Stimulated activated CD4-positive, alpha-beta T cell treated with anti-CD3 and anti-CD28 coated beads, Interleukin-1b, Interleukin-23, amount 100 ng/mL, for 24 hours (primary cell): ENCODE measurements at regions not wholly inside any gene's neighbourhood (a gene's known extent, or its start where the extent isn't known, plus 50 kb on each side); places are given as distances from the start of the nearest gene placed in this dataset.

Experiments
- DNase-seq, 4 experiments: peaks; one replicate each; pipeline ENCODE4 v3.0.0-alpha.2; 2020; ENCODE audit warnings: low read depth in 4 of 4, low spot score in 1 of 4

DNA sequence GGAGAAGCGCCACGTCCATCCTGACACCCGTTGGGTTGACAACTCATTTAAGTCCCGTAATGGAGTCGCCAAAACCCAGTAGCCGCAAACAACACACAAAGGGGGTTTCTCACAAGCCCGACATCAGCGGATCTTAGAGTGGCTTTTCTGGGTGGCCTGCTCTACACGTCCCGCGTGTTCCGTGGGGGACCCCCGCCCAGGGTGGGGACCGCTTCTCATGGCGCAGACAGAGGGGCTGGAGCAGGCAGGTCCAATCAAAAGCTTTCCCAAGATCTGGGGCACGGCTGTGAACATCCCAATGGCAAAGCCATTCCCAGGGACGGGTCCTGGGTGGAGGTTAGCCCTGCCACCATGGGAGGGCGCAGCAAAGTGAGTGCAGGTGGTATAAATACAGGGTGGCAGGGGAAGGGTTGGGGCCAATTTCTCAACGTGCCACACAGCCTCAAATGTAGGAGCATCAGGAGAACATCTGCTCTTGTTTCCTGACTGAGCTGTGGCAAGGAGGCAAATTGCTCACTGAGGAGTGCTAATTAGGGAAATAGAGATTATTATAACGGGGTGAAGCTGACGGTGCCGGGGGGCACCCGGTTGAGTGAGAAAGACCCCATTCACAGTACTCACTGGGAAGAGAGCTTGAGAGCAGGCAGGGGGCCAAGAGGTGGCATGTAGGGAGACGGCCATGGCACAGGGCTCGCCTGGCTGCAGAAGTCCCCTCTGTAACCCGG, 1447.2 kb downstream of the TBC1D22A start:
- DNase-seq = no peak

DNA sequence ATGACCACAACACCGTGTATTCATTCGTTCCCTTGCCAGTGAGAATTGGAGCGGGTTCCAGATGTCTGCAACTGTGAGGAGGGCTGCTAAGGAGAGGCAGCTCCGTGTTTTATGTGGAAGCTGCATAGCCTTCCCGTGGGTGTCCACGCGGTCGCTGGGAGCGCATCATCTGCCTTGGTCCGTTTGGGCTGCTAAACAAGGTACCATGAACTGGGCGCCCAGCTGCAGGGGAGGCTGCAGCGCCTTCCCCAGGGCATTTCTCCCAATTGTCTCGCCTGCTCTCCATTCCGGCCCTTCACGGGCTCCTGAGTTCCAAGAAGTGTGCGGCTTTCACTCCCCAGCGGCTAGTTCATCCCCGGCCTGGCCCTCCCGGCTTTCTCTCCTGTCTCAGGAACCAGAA, 1446.4 kb downstream of the TBC1D22A start:
- no peak for DNase-seq

DNA sequence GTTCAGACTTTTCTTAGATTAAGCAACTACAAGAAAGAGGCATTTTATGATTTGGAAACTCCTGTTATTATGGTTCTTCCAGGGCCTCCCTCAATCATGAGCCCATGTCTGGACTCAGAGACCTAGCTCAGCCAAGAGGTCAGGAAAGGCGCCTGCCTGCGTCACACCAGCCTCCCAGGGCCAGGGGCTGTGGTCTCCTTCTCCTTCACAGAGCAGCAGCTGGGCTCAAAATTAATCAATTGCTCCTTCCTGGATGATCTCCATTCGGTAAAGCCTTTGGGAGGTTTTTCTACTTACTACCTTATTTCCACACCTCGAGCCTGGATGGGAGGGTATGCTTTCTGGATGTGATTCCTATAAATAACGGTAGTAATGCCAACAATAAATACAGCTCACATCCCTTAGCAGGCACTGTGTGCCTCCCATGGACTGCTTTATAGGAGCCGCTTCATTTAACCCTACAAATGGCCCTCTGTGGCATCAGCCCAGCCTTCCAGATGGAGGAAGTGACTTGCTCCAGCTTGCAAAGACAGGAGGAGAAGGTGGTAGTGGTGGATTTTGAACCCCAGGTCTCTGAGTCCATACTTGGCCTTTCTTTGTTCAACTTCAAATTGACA, 1445.6 kb downstream of the TBC1D22A start:
- no peak for DNase-seq

DNA sequence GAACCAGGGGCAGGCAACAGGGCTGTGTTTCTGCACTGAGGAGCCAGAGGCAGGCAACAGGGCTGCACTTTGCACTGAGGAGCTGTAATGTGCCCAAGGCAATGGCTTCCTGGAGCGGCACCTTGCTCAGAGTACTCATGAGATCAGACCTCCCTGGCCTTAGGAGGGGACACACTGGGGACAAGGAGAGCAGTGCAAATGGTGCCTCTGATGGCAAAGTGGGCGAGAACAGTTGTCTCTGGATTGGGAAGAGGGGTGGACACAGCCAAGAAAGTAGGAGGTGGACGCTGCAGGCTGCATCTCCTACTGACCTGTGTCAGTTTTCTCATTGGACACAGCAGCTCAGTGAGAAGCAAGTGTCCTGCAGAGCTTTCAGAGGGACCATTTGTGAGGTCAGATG, 1443.3 kb downstream of the TBC1D22A start:
- no peak for DNase-seq

DNA sequence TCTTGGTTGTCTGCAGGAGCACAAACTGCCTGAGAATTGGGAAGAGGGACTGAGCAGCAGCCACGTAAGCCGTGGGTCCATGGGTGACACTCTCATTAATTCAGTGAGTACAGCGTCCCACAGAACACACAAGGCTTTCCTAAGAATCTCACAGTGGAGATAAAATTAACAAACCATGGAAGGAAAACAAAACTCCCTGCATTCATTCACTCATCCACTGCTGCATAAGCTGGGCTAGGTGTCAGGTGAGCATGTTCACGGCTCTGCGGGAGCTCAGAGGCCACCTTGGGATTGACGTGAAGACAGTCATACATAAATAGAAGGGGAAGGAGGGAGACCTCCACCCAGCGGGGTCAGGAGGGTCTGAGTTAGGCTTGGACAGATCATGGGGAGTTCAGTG, 1442.7 kb downstream of the TBC1D22A start:
- no peak for DNase-seq

DNA sequence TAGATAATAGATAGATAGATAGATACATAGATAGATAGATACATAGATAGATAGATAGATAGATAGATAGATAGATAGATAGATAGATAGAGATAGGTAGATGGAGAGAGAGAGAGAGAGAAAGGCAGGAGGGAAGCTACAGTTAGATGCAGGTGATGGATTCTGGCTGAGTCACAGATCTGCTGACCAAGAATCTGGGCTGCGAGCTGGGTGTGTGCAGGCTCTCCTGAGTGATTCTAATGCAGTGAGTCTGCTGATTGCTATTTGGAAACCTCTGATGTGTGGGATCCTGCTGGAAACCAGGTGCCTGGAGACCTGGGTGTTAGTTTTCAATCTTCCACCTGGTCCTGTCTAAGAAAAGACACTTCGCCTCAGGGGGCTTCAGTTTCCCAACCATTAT, 1441.8 kb downstream of the TBC1D22A start:
- DNase-seq = no peak

DNA sequence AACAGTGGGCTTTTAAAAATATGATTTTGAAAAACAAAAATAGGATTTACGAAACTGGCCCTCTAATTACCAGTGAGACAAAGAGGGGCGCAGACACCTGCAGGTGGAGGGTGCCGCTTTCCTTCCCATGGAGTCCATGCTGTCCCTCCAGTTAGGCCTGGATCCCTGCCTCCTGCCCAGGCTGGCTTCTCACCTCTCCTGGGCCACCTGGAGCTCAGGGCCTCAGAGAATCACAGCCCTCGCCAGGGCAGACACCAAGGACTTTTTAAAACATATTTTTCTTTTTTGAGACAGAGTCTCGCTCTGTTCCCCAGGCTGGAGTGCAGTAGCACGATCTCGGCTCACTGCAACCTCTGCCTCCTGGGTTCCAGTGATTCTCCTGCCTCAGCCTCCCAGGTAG, 1437.2 kb downstream of the TBC1D22A start:
- no peak for DNase-seq

DNA sequence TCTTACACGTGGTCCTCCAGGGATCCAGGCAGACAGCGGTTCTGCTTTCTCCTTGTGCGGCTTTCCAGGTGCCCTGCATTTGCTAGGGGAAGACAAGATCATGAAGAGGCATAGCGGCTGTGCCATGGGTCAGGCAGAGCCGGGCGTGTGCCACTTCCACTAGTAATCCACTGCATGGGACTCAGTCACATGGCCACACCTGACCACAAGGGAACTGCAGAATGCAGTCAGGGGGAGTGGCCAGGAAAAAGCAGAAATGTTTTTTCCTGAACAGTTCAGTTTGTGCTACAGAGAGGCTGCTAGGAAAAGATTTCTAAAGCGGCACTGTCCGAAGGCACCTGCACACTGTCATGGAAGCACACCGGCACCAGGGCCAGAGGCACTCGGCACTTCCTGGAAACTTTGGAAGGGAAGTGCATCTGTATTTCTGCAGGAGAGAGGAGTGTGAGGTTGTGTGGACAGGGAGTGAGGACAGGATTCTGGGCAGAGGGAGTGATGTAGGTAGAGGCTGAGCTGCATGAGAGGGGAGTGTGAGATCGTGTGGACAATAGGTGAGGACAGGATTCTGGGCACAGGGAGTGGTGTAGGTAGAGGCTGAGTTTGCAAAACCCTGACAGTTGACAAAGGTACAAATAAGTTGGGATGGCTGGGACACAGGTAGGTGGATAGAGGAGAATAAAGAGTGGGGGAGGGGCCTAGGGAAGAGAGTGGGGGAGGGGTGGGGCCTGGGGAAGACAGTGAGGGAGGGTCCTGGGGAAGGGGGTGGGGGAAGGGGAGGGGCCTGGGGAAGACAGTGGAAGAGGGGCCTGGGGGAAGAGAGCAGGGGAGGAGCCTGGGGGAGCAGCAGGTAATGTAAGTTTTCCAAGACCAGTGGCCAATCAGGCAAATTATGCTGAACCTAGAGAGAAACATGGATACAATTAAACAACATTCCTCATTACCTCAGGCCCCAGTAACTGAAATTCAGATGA, 1436.3 kb downstream of the TBC1D22A start:
- DNase-seq = no peak

DNA sequence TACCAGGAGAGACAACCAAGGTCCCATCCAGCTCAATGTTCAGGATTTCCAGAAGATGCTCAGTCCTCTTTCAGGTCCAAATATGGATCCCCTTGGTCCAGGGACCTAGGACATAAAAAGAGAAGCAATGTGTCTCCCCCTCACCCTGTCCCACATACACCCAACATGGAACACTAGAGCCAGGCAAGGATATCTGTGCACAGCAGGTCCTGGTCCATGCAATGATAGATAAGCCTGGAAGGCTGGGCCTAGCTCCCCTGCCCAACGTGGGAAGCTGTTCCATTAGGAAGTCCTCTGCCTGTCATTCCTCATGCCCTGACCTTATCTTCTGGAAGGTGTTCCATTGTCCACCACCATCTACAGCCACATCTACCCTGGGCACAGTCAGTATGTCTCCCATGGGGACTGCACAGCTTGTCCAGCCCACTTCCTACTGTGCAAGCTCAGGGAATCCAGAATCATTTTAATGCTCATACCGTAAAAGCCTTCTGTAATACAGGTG, 1434.8 kb downstream of the TBC1D22A start:
- DNase-seq = no peak

DNA sequence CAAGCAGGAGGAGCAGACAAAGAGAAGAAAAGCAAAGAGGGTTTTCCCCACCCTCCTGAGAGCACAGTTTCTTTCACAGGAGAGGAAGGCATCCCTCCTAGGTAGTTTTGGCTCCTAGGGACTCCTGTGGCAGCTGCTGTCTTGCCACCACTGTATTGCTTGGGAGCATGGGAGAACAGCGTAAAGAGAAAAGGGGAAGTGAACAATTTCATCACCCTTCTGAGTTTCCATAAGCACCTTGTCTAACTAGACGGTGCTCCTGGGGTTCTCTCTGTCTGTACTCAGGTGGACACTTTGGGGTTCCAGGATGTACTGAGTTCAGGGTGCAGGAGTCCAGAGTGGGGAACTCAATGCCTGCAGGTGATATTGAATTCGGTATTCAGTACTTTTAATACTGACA, 1430.5 kb downstream of the TBC1D22A start:
- no peak for DNase-seq

DNA sequence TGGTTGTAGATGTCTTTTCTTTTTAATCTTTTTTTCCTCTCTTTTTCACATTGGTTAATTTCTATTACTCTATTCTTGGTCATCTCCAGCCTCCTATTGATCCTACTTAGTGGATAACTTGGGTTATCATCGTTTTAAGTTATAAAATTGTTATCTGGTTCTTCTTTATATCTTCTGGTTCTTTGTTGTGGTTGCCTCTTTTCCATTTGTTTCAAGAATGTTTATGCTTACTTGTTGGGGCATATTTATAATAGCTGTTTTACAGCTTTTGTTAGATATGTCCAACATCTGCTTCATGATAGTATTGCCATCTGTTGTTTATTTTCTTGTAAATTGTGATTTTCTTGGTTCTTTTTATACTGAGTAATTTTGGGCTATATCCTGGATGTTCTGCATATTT, 1429.6 kb downstream of the TBC1D22A start:
- DNase-seq = no peak

DNA sequence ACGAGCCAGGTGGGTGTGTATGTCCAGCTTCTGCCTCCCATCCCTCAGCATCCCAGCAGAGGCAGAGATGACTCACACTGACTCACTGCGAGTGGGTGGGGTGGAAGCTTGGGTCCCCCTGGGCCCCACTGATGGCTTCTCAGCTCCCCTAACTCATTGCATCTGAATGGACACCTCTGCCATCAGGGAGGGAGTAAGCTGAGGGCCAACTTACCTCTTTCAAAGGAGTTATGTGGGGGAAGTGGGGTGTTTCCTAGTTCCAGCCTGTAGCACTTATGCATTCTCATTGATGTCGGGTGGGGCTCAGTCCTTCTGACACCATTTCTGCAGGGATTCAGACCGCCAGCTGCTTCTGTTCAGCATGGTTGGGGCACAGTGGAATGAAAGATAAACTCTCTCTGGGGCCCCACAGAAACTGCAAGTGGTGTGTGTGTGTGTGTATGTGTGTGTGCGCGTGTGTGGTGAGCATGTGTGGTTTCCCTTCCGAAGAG, 1425.8 kb downstream of the TBC1D22A start:
- no peak for DNase-seq

DNA sequence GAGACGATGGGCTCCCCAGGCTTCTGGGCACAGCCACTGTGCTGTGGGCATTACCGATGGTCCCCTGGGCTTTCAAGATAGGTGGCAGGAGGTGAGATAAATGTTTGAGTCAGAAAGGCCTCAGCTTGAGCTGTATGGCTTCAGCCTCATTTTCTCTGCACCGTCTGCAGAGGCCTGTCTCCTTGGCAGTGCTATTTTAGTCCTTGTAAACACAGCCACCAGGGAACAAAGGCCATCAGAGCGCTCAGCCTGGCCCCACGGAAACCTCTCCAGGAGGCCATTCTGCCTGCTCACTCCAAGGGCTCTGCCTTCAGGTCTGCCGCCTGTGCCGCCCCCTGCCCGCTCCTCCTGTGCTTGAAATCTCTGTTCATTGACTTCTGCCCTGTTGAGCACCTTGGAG, 1424.9 kb downstream of the TBC1D22A start:
- DNase-seq = no peak

DNA sequence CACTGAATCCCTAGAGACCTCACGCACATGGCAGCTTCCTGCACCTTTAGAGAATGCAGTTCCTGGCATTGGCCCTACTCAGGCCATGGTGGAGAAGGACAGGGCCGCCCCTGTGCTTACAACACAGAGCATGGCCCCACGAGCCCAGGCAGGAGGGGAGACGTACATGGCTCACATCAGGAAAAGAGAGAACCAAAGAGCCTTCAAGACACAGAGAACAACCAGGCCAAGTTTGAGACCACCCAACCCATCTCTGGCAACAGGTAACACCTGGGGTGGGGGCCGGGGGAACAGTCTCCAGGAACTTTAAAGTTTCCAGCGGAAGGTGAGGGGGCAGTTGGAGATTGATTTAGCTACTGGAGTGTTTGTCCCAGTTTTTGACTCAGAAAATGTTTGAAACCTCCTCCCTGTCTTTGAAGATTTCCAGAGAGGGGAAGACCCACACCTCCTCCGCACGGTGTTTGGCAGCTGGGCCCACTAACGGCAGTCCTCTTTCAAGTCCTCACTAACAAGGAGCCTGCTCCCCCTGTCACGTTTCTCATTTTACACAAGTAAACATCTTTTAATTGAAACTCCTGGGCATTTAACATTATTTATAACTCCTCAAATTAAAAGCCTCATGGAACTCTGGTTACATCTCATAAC, 1423.8 kb downstream of the TBC1D22A start:
- no peak for DNase-seq

DNA sequence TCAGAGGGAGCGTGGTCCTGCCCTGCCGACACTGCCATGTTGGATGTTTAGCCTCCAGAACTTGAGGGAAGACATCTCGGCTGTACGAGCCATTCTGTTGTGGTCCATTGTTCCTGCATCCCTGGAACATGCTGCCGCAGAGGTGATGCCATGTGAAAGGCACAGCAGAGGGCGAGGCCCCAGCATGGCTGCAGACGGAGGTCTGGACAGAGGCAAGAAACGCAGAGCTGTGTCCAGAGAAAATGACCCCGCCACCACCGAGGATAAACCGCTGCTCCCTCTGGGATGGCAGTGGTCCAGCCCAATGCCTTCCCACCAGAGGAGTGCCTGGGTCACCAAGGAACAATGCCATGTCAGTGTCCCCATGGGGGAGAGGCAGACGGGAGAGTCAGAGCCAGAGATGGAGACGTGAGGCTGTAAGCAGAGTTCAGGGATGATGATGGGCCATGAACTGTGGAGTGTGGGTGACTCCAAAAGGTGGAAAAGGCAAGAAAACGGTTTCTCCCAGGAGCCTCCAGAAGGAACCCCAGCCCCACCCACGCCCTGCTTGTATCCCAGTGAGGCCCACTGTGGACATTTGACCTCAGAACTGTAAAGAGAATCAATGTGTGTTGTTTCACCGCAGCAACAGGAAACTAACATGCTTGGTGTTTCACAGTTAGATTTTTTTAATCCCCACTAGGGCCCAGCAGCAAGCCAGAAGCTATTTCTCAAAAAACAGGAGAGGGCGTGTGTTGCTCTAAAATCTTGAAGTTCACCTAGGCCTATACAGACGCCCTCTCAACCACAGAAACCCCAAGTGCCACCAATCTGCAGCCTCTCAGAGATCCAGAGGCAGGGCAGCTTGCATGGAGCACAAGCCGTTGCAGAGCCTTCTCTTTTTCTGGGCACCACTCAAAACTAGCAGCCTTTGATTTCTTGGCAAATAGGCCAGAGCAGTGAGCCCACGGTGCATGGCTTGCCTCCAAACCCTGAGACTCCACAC, 1422.9 kb downstream of the TBC1D22A start:
- DNase-seq = no peak

DNA sequence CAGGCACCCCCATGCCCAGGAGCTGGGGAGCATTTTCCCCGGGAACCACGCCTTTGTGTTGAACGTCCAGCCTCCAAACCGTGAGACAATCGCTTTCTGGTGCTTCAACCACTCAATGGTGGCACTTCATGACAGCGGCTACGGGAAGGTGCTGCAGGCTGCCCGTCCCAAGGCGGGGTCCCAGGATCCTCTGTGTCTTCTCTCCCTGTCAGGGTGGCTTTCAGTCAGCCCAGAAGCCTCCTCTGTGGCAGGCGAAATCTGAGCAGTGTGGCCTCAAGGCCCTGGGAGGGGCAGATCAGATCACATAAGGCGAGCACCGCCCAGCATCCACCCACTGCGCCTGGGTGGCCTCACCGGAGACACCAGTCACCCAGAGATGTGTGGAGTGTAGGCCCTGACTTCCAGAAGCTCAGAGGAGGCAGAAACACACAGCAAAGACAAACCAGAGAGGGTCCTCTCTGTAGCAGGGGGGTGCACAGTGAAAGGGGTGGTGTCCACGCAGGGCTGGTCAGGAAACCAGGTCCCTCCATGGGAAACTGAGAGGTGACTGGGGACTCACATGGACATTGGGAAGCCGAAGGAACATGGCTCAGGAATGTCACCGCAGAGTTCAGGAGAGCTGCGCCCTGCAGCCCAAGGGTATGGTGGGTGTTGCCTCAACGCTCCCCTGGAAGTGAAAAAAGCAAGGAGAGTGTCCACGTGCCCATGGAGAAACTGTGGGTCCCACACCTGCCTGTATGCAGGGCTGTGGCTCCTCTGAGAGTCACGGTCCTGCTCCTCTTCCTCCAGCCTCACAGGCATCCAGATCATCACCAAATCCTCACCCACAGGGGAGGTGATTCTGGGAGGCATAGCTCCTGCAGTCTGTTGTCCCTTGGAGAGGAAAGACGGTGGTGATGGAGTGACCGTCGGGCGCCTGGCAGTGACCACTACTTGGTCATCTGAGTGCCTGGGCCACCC, 1420.7 kb downstream of the TBC1D22A start:
- no peak for DNase-seq

DNA sequence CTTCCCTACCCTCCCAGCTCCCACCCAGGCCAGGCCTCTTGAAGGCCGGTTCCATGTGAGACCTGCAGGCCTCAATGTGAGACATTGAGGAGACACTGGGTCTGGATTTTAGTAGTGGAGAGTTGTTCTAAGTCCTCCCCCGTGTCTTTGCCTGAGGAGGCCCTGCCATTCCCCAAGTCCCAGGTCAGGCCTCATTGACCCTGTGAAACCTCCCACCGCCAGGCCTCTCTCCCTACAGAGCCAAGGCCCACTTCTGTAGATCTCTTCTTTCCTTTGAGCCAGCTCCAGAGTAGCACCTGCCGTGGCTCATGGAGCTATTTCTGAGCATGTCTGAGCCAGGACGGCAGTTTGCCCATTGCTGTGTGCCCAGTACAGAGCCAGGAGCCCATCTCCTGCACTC, 1419.6 kb downstream of the TBC1D22A start:
- DNase-seq = no peak

DNA sequence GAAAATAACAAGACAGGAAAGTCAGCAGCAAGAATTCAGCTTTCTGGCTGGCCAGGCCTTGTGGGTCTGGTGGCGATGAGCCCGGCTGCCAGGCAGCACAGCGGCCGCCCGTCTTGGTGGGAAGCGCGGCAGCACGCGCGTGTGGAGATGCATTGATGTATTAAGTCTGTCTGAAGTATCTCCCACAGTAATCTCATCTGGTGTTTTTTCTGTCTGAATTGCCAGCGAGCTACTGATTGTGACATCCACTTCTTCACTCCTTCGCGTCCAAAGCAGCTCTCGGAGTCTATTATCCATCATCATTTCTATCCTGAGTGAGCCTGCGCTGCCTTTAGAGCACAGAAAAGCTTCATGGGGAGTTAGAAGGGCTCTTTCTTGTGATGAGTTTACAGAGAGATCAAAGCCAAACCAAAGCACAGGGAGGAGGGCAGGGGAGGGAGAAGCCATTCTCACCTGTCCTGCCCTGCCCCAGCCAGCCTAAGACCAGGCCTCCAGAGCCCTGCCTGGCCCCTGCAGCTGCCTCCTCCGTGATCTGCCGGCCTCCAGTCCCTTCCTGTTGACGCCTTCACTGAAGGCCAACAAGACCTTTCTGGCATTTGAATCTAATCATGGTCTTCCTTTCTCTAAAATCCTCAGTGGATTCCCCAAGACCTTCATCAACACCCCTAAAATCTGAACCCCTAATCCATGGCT, 1419.0 kb downstream of the TBC1D22A start:
- no peak for DNase-seq
